ENCODE measurements at regions not wholly inside any gene's neighbourhood (a gene's known extent, or its start where the extent isn't known, plus 50 kb on each side); places are given as distances from the start of the nearest gene placed in this dataset.

- TF ChIP-seq CTCF (IDR thresholded peaks at IDR 0.05; ENCODE audit: extremely low read depth in 1 of 2, insufficient read depth in 1 of 2, low read depth in 1 of 2, low read length in 2 of 2) (no peak), POLR2AphosphoS5 (IDR thresholded peaks at IDR 0.05; ENCODE audit: insufficient read depth, low read depth, low read length) (no peak), POLR2A (IDR thresholded peaks at IDR 0.05; ENCODE audit: low read depth, low read length) (no peak), MAX (IDR thresholded peaks at IDR 0.05; ENCODE audit: insufficient read depth, insufficient read length) (no peak), MYC (IDR thresholded peaks at IDR 0.05; ENCODE audit: low read depth, low read length) (no peak)
These were observed 877.1 kb upstream of the CNTN5 start for GRCh38 chr11:98143661-98144060.

Data from endothelial cell of umbilical vein (primary cell).